K562 (cell line): ENCODE measurements at regions not wholly inside any gene's neighbourhood (a gene's known extent, or its start where the extent isn't known, plus 50 kb on each side); places are given as distances from the start of the nearest gene placed in this dataset.

Experiments
- ATAC-seq: fragments of 200-7000 bp; cut with Tn5 transposase; 3 replicates; pipeline ENCODE4 v1.9.1; 2020; ENCODE audit warnings: moderate library complexity
- BruUV-seq: library from RNA; stranded (reverse); fragments of 400-500 nt; replicated peaks from 2 replicates; lab custom pipeline; 2021; lab: Mats Ljungman, UMichigan
- CTCF ChIA-PET: fragments of 300-600 bp; formaldehyde crosslinking; extraction: SDS; loops from one replicate; lab custom pipeline; 2021; ENCODE audit warnings: low intra/inter-chr PET ratio; lab: Yijun Ruan, JAX
- POLR2A ChIA-PET: fragments of 300-600, 350-650 bp; sonication (Branson Sonifier 250); formaldehyde crosslinking; extraction: SDS; loops from one replicate; lab custom pipeline; 2021; ENCODE audit warnings: antibody characterized with exemption, inconsistent platforms; lab: Yijun Ruan, JAX
- DNase-seq, 4 experiments: peaks; one replicate each; pipeline versions ENCODE4 v3.0.0 to v3.0.0-alpha.2; 2011 to 2018; ENCODE audit warnings: low spot score in 3 of 4, mixed read lengths in 3 of 4; ENCODE audit errors: extremely low read depth in 1 of 4
- FAIRE-seq: peaks from 2 replicates; lab custom pipeline; 2011; peaks lifted over from hg19 to GRCh38; lab: Jason Lieb, UNC
- H2AFZ ChIP-seq: 2 replicates; pipeline ENCODE4 v1.6.0; 2011; ENCODE audit warnings: low read depth, low read length, control low read depth, inconsistent platforms
- H3K27ac ChIP-seq: fragments of 200-600 bp; 3 replicates; pipeline ENCODE4 v1.8.0; 2011; ENCODE audit warnings: low read depth, mild to moderate bottlenecking, control low read depth, inconsistent platforms, low read length, moderate library complexity, mixed read lengths; ENCODE audit errors: extremely low read depth
- H3K27me3 ChIP-seq, 2 experiments: fragments of 300-600 bp in 1 of 2; 2 replicates in 1 of 2; 3 replicates in 1 of 2; pipeline versions ENCODE4 v1.6.0 to v1.8.0; 2011; ENCODE audit warnings: inconsistent platforms in 2 of 2, low read length in 2 of 2, mild to moderate bottlenecking in 1 of 2, mixed read lengths in 1 of 2, moderate library complexity in 1 of 2; ENCODE audit not compliant: control insufficient read depth in 2 of 2, insufficient read depth in 2 of 2
- H3K36me3 ChIP-seq: fragments of 300-600 bp; 3 replicates; pipeline ENCODE4 v1.8.0; 2011; ENCODE audit warnings: mild to moderate bottlenecking, low read length, inconsistent platforms; ENCODE audit not compliant: control insufficient read depth, insufficient read depth
- H3K4me1 ChIP-seq, 2 experiments: fragments of 200-600 bp in 1 of 2; replicated peaks in 1 of 2; 2 replicates in 1 of 2; 3 replicates in 1 of 2; pipeline versions ENCODE4 v1.5.1 to v1.8.0; 2011; ENCODE audit warnings: inconsistent platforms in 2 of 2, low read length in 2 of 2, mild to moderate bottlenecking in 1 of 2, mixed read lengths in 1 of 2, moderate library complexity in 1 of 2; ENCODE audit not compliant: control insufficient read depth in 2 of 2, insufficient read depth in 2 of 2
- H3K4me2 ChIP-seq: 2 replicates; pipeline ENCODE4 v1.6.1; 2011; ENCODE audit warnings: low read length, control low read depth, inconsistent platforms, mixed read lengths; ENCODE audit not compliant: insufficient read depth
- H3K4me3 ChIP-seq: fragments of 200-600 bp; sonication (generic), shearing (Covaris generic); 2 replicates; pipeline ENCODE4 v1.5.1; 2016; ENCODE audit warnings: control low read depth, inconsistent platforms
- H3K79me2 ChIP-seq: fragments of 200-600 bp; 3 replicates; pipeline ENCODE4 v1.8.0; 2011; ENCODE audit warnings: low read length, inconsistent platforms; ENCODE audit not compliant: control insufficient read depth, insufficient read depth
- H3K9ac ChIP-seq, 2 experiments: 2 replicates each; pipeline versions ENCODE4 v1.6.0 to v1.6.1; 2011; ENCODE audit warnings: low read depth in 2 of 2, low read length in 2 of 2, control low read depth in 1 of 2, inconsistent platforms in 1 of 2, mild to moderate bottlenecking in 1 of 2, mixed read lengths in 1 of 2; ENCODE audit not compliant: insufficient read depth in 1 of 2
- H3K9me1 ChIP-seq: one replicate; pipeline ENCODE4 v1.6.0; 2011; ENCODE audit warnings: inconsistent platforms, mild to moderate bottlenecking, low read length, moderate library complexity; ENCODE audit not compliant: control insufficient read depth, insufficient read depth
- H3K9me3 ChIP-seq: replicated peaks from 2 replicates; pipeline ENCODE4 v1.5.1; 2011; ENCODE audit warnings: low read depth, low read length, inconsistent platforms; ENCODE audit not compliant: control insufficient read depth, insufficient read depth
- H4K20me1 ChIP-seq: replicated peaks from 2 replicates; pipeline ENCODE4 v1.6.1; 2011; ENCODE audit warnings: low read length, inconsistent platforms, mixed read lengths; ENCODE audit not compliant: control insufficient read depth, insufficient read depth
- BDP1 ChIP-seq: IDR thresholded peaks from 3 replicates; pipeline ENCODE4 v1.6.1; 2011; ENCODE audit not compliant: insufficient read length, insufficient read depth
- CC2D1A ChIP-seq: fragments of 450-650 bp; IDR thresholded peaks from 2 replicates; pipeline ENCODE4 v1.6.1; 2017; ENCODE audit warnings: mild to moderate bottlenecking
- ESRRB ChIP-seq: fragments of 250-450 bp; sonication (Bioruptor Pico); IDR thresholded peaks from 2 replicates; pipeline ENCODE4 v1.5.0; 2020; ENCODE audit warnings: mild to moderate bottlenecking, moderate library complexity, borderline replicate concordance
- GABPA ChIP-seq: fragments of 200-800 bp; sonication (Bioruptor generic); conservative IDR thresholded peaks from 2 replicates; pipeline ENCODE4 v1.6.1; 2016; ENCODE audit warnings: low read depth, missing genetic modification characterization, missing compliant biosample characterization
- HDAC1 ChIP-seq, 2 experiments: fragments of 450-650 bp; IDR thresholded peaks; 2 replicates each; pipeline ENCODE4 v1.6.1; 2016 to 2017; ENCODE audit warnings: inconsistent platforms in 1 of 2, mild to moderate bottlenecking in 1 of 2, moderate library complexity in 1 of 2
- NELFE ChIP-seq: IDR thresholded peaks from 2 replicates; pipeline ENCODE4 v1.6.1; 2011; ENCODE audit warnings: mild to moderate bottlenecking; ENCODE audit not compliant: insufficient read depth, insufficient read length
- OTX1 ChIP-seq: fragments of 450-650 bp; formaldehyde crosslinking; IDR thresholded peaks from 2 replicates; pipeline ENCODE4 v1.4.0; 2022; ENCODE audit warnings: mild to moderate bottlenecking
- PCBP2 ChIP-seq: fragments of 200-400 bp; formaldehyde crosslinking; IDR thresholded peaks from 2 replicates; pipeline ENCODE4 v1.6.1; 2018; ENCODE audit warnings: low read length, low read depth, mild to moderate bottlenecking, moderate library complexity; ENCODE audit not compliant: poor library complexity, severe bottlenecking
- RBM22 ChIP-seq: fragments of 200-400 bp; formaldehyde crosslinking; IDR thresholded peaks from 2 replicates; pipeline ENCODE4 v1.6.1; 2018; ENCODE audit warnings: low read length, low read depth; ENCODE audit not compliant: poor library complexity, severe bottlenecking
- REST ChIP-seq, 2 experiments: fragments of 450-650 bp; formaldehyde crosslinking in 1 of 2; IDR thresholded peaks; 2 replicates each; pipeline versions ENCODE4 v1.4.0 to v1.6.1; 2014 to 2020; ENCODE audit warnings: mild to moderate bottlenecking in 2 of 2, borderline replicate concordance in 1 of 2, low read depth in 1 of 2
- SP2 ChIP-seq: IDR thresholded peaks from 2 replicates; pipeline ENCODE4 v1.6.1; 2011; ENCODE audit warnings: mild to moderate bottlenecking, low read depth, low read length, moderate library complexity; ENCODE audit not compliant: poor library complexity, severe bottlenecking; ENCODE audit errors: extremely low read depth
- USF2 ChIP-seq: sonication (generic); formaldehyde crosslinking; IDR thresholded peaks from 2 replicates; pipeline ENCODE4 v1.5.0; 2020; ENCODE audit warnings: missing genetic modification reagents
- WGBS: fragments of 100-300 bp; shearing (Covaris generic); methylation state at CpG from one replicate; pipeline ENCODE4 v1.1.6; 2016; ENCODE audit warnings: low coverage, mixed read lengths; ENCODE audit not compliant: insufficient coverage; ENCODE audit errors: missing lambda C conversion rate; 5-methylcytosine and 5-hydroxymethylcytosine counted together
- in situ Hi-C: fragments of 300-500 bp; cut with MboI; formaldehyde crosslinking; loops from 4 replicates; pipeline ENCODE4 v1.15.0; 2018; ENCODE audit warnings: inconsistent platforms, mixed read lengths
- intact Hi-C: fragments of 100-400 bp; cut with micrococcal nuclease; formaldehyde crosslinking; loops from 2 replicates; pipeline ENCODE4 v1.14.2; 2022
- TF ChIP-seq, protein P1 (sequence below): sonication (generic); formaldehyde crosslinking; IDR thresholded peaks from 2 replicates; pipeline ENCODE4 v1.8.0; 2022; ENCODE audit warnings: missing genetic modification reagents, mild to moderate bottlenecking, moderate library complexity, borderline replicate concordance

GRCh38 chr11:130549393-130549999, 101.1 kb downstream of the ADAMTS15 start:
- no TSS peak for BruUV-seq

More at GRCh38 chr11:130549393-130549999, 101.1 kb downstream of the ADAMTS15 start:
- TF ChIP-seq ESRRB (no peak), GABPA (tag) (no peak), SP2 (no peak), CC2D1A (no peak), BDP1 (no peak), RBM22 (no peak), OTX1 (no peak), PCBP2 (no peak), NELFE (no peak), REST (IDR thresholded peaks at IDR 0.05; ENCODE audit: borderline replicate concordance) (no peak), REST (CRISPR knock-in tag; IDR thresholded peaks at IDR 0.05; ENCODE audit: low read depth) (no peak), HDAC1 (IDR thresholded peaks at IDR 0.05) (no peak), USF2 (CRISPR knock-in tag) (no peak)
- TF ChIP-seq, protein P1, sequence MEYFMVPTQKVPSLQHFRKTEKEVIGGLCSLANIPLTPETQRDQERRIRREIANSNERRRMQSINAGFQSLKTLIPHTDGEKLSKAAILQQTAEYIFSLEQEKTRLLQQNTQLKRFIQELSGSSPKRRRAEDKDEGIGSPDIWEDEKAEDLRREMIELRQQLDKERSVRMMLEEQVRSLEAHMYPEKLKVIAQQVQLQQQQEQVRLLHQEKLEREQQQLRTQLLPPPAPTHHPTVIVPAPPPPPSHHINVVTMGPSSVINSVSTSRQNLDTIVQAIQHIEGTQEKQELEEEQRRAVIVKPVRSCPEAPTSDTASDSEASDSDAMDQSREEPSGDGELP: no peak
- Histone ChIP-seq H4K20me1 (no peaks in the 10 kb centered on the region), H3K27me3 (peaks cover 0 to 24% of the 10 kb centered on the region in 2 experiments; a peak in 3 of 5 replicates), H2AFZ (no peak overlapping the region), H3K4me3 (no peak overlapping the region), H3K4me1 (no peaks in the 10 kb centered on the region), H3K9ac (no peak overlapping the region), H3K79me2 (no peaks in the 10 kb centered on the region), H3K4me2 (no peak overlapping the region), H3K9me3 (no peaks in the 10 kb centered on the region), H3K36me3 (no peaks in the 10 kb centered on the region), H3K27ac (no peak overlapping the region), H3K9me1 (no peaks in the 10 kb centered on the region)
- POLR2A ChIA-PET: no interaction called here
- intact Hi-C loops (no loop called here), in situ Hi-C loops (no loop called here)
- FAIRE-seq (no peak), DNase-seq (no peak), ATAC-seq (no peak)
- 0% methylated on average over 4 of the region's 4 CpGs for WGBS
- CTCF ChIA-PET: no interaction called here
